ENCODE measurements at regions not wholly inside any gene's neighbourhood (a gene's known extent, or its start where the extent isn't known, plus 50 kb on each side); places are given as distances from the start of the nearest gene placed in this dataset.

GRCh38 chr1:227459977-227460376, 103.4 kb upstream of the ZNF678 start:
- TF ChIP-seq CTCF (IDR thresholded peaks at IDR 0.05) = no peak
- TF ChIP-seq EP300 (IDR thresholded peaks at IDR 0.05; ENCODE audit: low read depth) = no peak
- TF ChIP-seq POLR2A (IDR thresholded peaks at IDR 0.05) = no peak
- no peak for TF ChIP-seq POLR2AphosphoS5 (IDR thresholded peaks at IDR 0.05)
